ENCODE measurements at regions not wholly inside any gene's neighbourhood (a gene's known extent, or its start where the extent isn't known, plus 50 kb on each side); places are given as distances from the start of the nearest gene placed in this dataset.
"Not testable (repeated sequence)": the region's sequence is repeated elsewhere in the genome, so short reads cannot be mapped to it uniquely, and the experiment has no call there.

DNA sequence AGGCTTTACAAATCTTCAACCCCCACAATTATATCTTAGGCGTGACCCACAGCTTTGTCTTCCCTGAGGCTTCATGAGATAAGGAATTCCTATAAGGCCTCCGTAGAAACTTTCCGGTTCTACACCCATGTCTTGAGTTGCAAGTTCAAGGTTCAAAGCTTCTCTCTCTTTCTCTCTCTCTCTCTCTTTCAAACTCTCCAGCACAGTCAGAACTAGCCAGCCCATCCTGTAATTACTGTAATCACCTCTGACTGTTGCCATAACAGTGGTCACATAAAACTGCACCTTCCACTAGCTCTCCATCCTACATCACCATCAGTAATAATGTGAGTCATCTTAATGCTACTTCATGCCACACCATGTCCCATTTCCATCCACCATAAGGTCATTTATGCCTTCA is 90.0 kb upstream of the NFASC start:
- peaks cover under 1% of the 10 kb centered on the region for H3K4me1 Mint-ChIP-seq
- no peak overlapping the region for H3K27ac Mint-ChIP-seq
- ATAC-seq (no peak), DNase-seq (ENCODE audit: low spot score) (no peak)
- TF ChIP-seq NFE2L1 (CRISPR knock-in tag; IDR thresholded peaks at IDR 0.05), result no peak
- H3K36me3 Mint-ChIP-seq, result no peaks in the 10 kb centered on the region
- ChIA-PET CTCF (interaction anchor here (1.9 to 3.0 kb wide), 2 partner anchors 11 to 34 kb away, joined by 11 to 19 read pairs; no protein-coding TSS in a partner anchor), POLR2A (no interaction called here)
- H3K4me3 Mint-ChIP-seq, result no peak overlapping the region
- H3K27me3 Mint-ChIP-seq (ENCODE audit: low read depth), result peaks cover 6% of the 10 kb centered on the region
- peaks cover 5% of the 10 kb centered on the region for H3K9me3 Mint-ChIP-seq

GRCh38 chr1:204782118-204782700 is 88.5 kb upstream of the NFASC start:
- H3K9me3 Mint-ChIP-seq, result peaks cover 5% of the 10 kb centered on the region
- ChIA-PET POLR2A (interaction anchor here (0.5 kb wide), 1 partner anchor 1104 kb away, joined by 4 read pairs; no protein-coding TSS in a partner anchor), CTCF (interaction anchor here (2.0 kb wide), 1 partner anchor 9 kb away, joined by 7 read pairs; no protein-coding TSS in a partner anchor)
- H3K4me3 Mint-ChIP-seq, result no peak overlapping the region
- ATAC-seq (no peak), DNase-seq (ENCODE audit: low spot score) (no peak)
- no peaks in the 10 kb centered on the region for H3K36me3 Mint-ChIP-seq
- no peak overlapping the region for H3K27ac Mint-ChIP-seq
- TF ChIP-seq ZNF317 (CRISPR knock-in tag; IDR thresholded peaks at IDR 0.05; ENCODE audit: borderline replicate concordance, low read depth) (no peak), ZNF671 (CRISPR knock-in tag; IDR thresholded peaks at IDR 0.05) (no peak), E2F5 (CRISPR knock-in tag; IDR thresholded peaks at IDR 0.05) (no peak), JUN (CRISPR knock-in tag; IDR thresholded peaks at IDR 0.05) (no peak), IRF2 (CRISPR knock-in tag; IDR thresholded peaks at IDR 0.05; ENCODE audit: borderline replicate concordance, low read depth) (no peak), ZMAT4 (CRISPR knock-in tag; IDR thresholded peaks at IDR 0.05) (no peak), FOXK1 (CRISPR knock-in tag; IDR thresholded peaks at IDR 0.05) (no peak), SP1 (CRISPR knock-in tag; conservative IDR thresholded peaks at IDR 0.05) (no peak), ZNF532 (CRISPR knock-in tag; IDR thresholded peaks at IDR 0.05; ENCODE audit: borderline replicate concordance) (no peak)
- H3K27me3 Mint-ChIP-seq (ENCODE audit: low read depth), result no peaks in the 10 kb centered on the region; the same call in none of the 2 replicates
- H3K4me1 Mint-ChIP-seq, result peaks cover 9% of the 10 kb centered on the region

DNA sequence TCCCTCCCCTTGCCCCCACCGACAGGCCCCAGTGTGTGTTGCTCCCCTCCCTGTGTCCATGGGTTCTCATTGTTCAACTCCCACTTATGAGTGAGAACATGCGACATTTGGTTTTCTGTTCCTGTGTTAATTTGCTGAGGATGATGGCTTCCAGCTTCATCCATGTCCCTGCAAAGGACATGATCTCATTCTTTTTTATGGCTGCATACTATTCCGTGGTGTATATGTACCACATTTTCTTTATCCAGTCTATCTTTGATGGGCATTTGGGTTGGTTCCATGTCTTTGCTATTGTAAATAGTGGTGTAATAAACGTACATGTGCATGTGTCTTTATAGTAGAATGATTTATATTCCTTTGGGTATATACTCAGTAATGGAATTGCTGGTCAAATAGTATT is 85.6 kb upstream of the NFASC start:
- H3K27me3 Mint-ChIP-seq (ENCODE audit: low read depth); H3K27ac Mint-ChIP-seq; H3K4me3 Mint-ChIP-seq; ATAC-seq; H3K36me3 Mint-ChIP-seq; POLR2A ChIA-PET; DNase-seq (ENCODE audit: low spot score); H3K4me1 Mint-ChIP-seq; H3K9me3 Mint-ChIP-seq: not testable (repeated sequence)
- CTCF ChIA-PET, result interaction anchor here (0.9 to 1.7 kb wide), 3 partner anchors 22 to 71 kb away, joined by 3 to 4 read pairs (median 4); no protein-coding TSS in a partner anchor

DNA sequence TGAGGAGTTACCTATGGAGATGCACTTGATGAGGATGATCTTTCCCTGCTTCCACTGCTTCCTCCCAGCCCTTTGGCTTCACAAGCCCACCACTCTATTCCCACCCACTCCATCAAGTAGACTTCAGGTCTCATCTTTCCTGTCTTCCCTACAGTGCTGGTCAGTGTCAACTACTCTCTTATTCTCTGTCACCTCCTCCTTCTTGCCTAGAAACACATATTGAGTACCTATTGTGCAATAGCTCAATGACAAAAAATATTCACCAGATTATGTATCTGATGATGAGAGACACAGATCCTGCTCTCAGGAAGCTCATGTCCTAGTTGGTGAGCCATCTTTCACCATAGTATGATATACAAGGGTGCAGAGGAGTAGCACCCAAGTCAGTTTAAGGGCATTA is 82.2 kb upstream of the NFASC start:
- Mint-ChIP-seq H3K4me1 (peaks cover 16% of the 10 kb centered on the region), H3K27ac (no peak overlapping the region), H3K36me3 (no peaks in the 10 kb centered on the region), H3K27me3 (ENCODE audit: low read depth) (peaks cover 11% of the 10 kb centered on the region), H3K9me3 (peaks cover 5% of the 10 kb centered on the region), H3K4me3 (no peak overlapping the region)
- POLR2A ChIA-PET, result no interaction called here
- no peak for DNase-seq (ENCODE audit: low spot score)
- CTCF ChIA-PET, result interaction anchor here (1.2 to 2.7 kb wide), 4 partner anchors 18 to 222 kb away, joined by 3 to 8 read pairs (median 5); no protein-coding TSS in a partner anchor
- no peak for ATAC-seq
- TF ChIP-seq OVOL2 (CRISPR knock-in tag; IDR thresholded peaks at IDR 0.05; ENCODE audit: borderline replicate concordance), result no peak
- TF ChIP-seq GTF2I (CRISPR knock-in tag; conservative IDR thresholded peaks at IDR 0.05), result no peak
- TF ChIP-seq AFF4 (CRISPR knock-in tag; IDR thresholded peaks at IDR 0.05; ENCODE audit: borderline replicate concordance), result no peak
- no peak for TF ChIP-seq GABPB1 (CRISPR knock-in tag; IDR thresholded peaks at IDR 0.05)
- no peak for TF ChIP-seq KAT7 (CRISPR knock-in tag; IDR thresholded peaks at IDR 0.05; ENCODE audit: borderline replicate concordance)
- TF ChIP-seq SOX15 (CRISPR knock-in tag; IDR thresholded peaks at IDR 0.05), result no peak
- no peak for TF ChIP-seq ESRRA (CRISPR knock-in tag; IDR thresholded peaks at IDR 0.05; ENCODE audit: borderline replicate concordance)
- TF ChIP-seq ZMAT4 (CRISPR knock-in tag; IDR thresholded peaks at IDR 0.05), result no peak
